Bronchial epithelial cell (primary cell): ENCODE measurements at regions not wholly inside any gene's neighbourhood (a gene's known extent, or its start where the extent isn't known, plus 50 kb on each side); places are given as distances from the start of the nearest gene placed in this dataset.

Experiments
- DNase-seq: peaks from one replicate; pipeline ENCODE4 v3.0.0-alpha.2; 2010; ENCODE audit warnings: low read depth
- FAIRE-seq: peaks from 2 replicates; lab custom pipeline; 2011; peaks lifted over from hg19 to GRCh38; lab: Jason Lieb, UNC
- H3K27me3 ChIP-seq: 2 replicates; pipeline ENCODE4 v1.5.1; 2011; ENCODE audit warnings: low read length; ENCODE audit not compliant: control insufficient read depth, insufficient read depth
- H3K36me3 ChIP-seq: 2 replicates; pipeline ENCODE4 v1.5.1; 2011; ENCODE audit warnings: low read length; ENCODE audit not compliant: control insufficient read depth, insufficient read depth
- H3K4me3 ChIP-seq: 2 replicates; pipeline ENCODE4 v1.5.1; 2011; ENCODE audit warnings: mild to moderate bottlenecking, low read depth, low read length, control low read depth
- TF ChIP-seq, protein P1 (sequence below): IDR thresholded peaks from 2 replicates; pipeline ENCODE4 v1.5.1; 2011; ENCODE audit warnings: mild to moderate bottlenecking, moderate library complexity, low read length, control low read depth, inconsistent platforms; ENCODE audit not compliant: insufficient read depth, severe bottlenecking

DNA sequence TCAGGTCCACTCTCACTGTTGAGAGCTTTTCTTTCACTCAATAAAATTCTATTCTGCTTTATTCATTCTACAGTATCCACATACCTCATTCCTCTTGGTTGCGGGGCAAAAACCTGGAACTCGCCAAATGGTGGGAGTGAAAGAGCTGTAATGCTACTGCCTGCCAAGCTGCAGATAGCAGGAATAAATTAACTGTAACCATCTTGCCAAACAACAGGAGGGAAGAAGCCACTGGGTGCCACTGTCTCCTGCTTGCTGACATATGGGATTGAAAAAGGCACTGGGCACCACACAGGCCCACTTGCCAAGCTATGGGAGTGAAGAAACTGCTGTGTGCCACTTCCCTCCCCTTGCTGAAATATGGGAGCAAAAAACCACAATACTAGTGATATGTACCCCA, 111.9 kb upstream of the CNTN1 start:
- FAIRE-seq (no peak), DNase-seq (no peak)
- Histone ChIP-seq H3K27me3 (no peaks in the 10 kb centered on the region), H3K4me3 (no peak overlapping the region), H3K36me3 (no peaks in the 10 kb centered on the region)
- TF ChIP-seq, protein P1, sequence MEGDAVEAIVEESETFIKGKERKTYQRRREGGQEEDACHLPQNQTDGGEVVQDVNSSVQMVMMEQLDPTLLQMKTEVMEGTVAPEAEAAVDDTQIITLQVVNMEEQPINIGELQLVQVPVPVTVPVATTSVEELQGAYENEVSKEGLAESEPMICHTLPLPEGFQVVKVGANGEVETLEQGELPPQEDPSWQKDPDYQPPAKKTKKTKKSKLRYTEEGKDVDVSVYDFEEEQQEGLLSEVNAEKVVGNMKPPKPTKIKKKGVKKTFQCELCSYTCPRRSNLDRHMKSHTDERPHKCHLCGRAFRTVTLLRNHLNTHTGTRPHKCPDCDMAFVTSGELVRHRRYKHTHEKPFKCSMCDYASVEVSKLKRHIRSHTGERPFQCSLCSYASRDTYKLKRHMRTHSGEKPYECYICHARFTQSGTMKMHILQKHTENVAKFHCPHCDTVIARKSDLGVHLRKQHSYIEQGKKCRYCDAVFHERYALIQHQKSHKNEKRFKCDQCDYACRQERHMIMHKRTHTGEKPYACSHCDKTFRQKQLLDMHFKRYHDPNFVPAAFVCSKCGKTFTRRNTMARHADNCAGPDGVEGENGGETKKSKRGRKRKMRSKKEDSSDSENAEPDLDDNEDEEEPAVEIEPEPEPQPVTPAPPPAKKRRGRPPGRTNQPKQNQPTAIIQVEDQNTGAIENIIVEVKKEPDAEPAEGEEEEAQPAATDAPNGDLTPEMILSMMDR = no peak

DNA sequence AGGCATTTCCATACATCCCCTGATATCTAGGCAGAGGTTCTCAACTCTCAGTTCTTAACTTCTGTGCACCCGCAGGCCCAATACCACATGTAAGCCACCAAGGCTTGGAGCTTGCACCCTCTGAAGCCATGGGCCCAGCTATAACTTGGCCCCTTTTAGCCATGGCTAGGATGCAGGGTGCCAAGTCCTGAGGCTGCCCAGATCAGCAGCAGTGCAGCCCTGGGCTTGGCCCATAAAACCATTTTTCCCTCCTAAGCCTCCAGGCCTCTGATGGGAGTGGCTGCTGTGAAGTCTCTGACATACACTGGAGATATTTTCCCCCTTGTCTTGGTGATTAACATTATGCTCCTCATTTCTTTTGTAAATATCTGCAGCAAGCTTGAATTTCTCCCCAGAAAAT, 110.3 kb upstream of the CNTN1 start:
- Histone ChIP-seq H3K4me3 (no peak overlapping the region), H3K36me3 (no peaks in the 10 kb centered on the region), H3K27me3 (no peaks in the 10 kb centered on the region)
- DNase-seq (no peak), FAIRE-seq (no peak)
- TF ChIP-seq, protein P1 = no peak

DNA sequence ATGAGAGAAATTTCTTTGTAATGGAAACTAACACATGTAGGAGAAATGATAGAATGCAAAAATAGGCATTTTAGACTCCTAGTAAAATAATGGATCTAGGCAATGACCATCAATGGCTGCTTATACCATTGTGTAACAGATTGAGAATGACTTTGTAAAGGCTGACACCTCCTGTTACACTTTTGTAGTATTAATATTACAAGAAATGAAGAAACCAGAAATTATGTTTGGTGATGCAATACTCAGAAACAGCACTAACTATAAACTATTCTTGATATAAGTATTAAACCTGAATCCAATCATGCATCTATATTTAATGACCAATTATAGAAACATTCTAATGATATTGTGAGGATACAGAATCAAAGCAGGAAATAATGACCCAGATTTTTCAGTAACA, 108.5 kb upstream of the CNTN1 start:
- no peaks in the 10 kb centered on the region for H3K36me3 ChIP-seq
- TF ChIP-seq, protein P1 = no peak
- DNase-seq (peak; percentile 9), FAIRE-seq (no peak)
- no peak overlapping the region for H3K4me3 ChIP-seq
- H3K27me3 ChIP-seq = no peaks in the 10 kb centered on the region

DNA sequence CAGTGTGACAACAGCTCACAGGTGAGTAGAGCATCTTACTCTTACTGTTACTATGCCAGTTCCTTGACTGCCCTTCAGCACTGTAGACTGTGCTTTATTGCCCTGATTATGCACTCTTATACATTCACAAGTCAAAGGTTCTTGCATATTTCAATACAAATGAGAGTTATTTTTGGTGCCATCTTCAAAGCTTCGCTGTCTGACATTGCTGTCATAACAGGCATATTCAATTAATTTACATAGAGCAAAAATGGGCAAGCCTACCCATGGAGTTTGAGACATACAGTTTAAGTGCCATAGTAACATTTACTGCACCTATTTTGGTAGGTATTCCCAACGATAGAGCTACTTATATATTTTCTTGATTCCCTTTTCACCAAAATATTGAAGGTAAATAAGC, 107.5 kb upstream of the CNTN1 start:
- H3K4me3 ChIP-seq = no peak overlapping the region
- H3K27me3 ChIP-seq = no peaks in the 10 kb centered on the region
- no peaks in the 10 kb centered on the region for H3K36me3 ChIP-seq
- no peak for DNase-seq
- FAIRE-seq = no peak
- TF ChIP-seq, protein P1 = no peak

DNA sequence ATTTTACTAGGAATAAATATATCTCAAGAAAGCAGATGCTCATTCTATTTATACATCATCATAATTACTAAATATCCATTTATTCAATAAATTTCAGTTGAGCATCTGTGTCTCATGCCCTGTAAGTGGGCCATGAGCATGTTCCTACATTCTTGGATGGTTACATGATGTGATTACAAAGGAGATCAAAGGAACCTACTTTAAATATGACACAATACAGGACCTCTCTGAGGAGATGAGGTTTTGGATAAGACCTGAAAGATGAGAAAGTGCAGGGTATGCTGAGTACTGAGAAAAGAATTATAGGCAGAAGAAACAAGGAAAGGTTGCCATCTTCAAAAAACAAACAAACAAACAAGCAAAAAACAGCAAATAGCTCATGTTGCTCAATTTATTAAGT, 105.4 kb upstream of the CNTN1 start:
- DNase-seq (no peak), FAIRE-seq (no peak)
- H3K27me3 ChIP-seq = no peaks in the 10 kb centered on the region
- H3K4me3 ChIP-seq = no peak overlapping the region
- TF ChIP-seq, protein P1 = no peak
- H3K36me3 ChIP-seq = no peaks in the 10 kb centered on the region

DNA sequence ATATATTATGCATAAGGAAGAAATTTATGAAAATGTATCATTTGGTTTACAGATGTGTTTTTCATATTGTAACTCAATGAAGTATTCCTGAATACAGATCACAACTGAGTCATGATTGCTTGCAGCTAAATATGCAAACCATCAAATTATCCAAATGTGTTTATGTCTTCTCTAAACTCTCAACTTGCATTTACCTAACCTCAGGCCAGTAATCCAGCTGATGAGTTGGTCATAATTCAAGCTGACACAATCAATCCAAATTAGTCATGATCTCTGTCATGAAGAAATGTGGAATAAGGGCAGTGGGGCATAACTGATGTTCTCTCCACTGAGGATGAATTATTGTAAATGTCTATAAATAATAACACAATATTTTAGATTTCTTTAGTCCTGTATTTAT, 104.8 kb upstream of the CNTN1 start:
- FAIRE-seq (no peak), DNase-seq (peak; percentile 54)
- TF ChIP-seq, protein P1 = no peak
- no peak overlapping the region for H3K4me3 ChIP-seq
- no peaks in the 10 kb centered on the region for H3K27me3 ChIP-seq
- no peaks in the 10 kb centered on the region for H3K36me3 ChIP-seq
